GM21526 (cell line): ENCODE measurements at regions not wholly inside any gene's neighbourhood (a gene's known extent, or its start where the extent isn't known, plus 50 kb on each side); places are given as distances from the start of the nearest gene placed in this dataset.
"Not testable (repeated sequence)": the region's sequence is repeated elsewhere in the genome, so short reads cannot be mapped to it uniquely, and the experiment has no call there.

ENCODE experiments used
- ATAC-seq: cut with Tn5 transposase; IDR thresholded peaks from one replicate; pipeline ENCODE4 v1.9.1; 2021; ENCODE audit warnings: moderate library complexity; ENCODE audit not compliant: unreplicated experiment, low FRiP score

- no peak for ATAC-seq
Measured at GRCh38 chr5:120297616-120298015, 166.5 kb upstream of the PRR16 start.

GRCh38 chr5:120298981-120299380 is 165.1 kb upstream of the PRR16 start:
- no peak for ATAC-seq

- no peak for ATAC-seq
Measured at GRCh38 chr5:120304663-120305062, 159.4 kb upstream of the PRR16 start.

- ATAC-seq, result no peak
Measured at GRCh38 chr5:120306303-120306702, 157.8 kb upstream of the PRR16 start.

GRCh38 chr5:120314191-120314590 is 149.9 kb upstream of the PRR16 start:
- ATAC-seq, result no peak

- no peak for ATAC-seq
Measured at GRCh38 chr5:120320626-120321025, 143.5 kb upstream of the PRR16 start.

GRCh38 chr5:120326651-120327050 is 137.4 kb upstream of the PRR16 start:
- no peak for ATAC-seq

GRCh38 chr5:120327180-120327579 is 136.9 kb upstream of the PRR16 start:
- ATAC-seq, result no peak

GRCh38 chr5:120329095-120329494 is 135.0 kb upstream of the PRR16 start:
- no peak for ATAC-seq

GRCh38 chr5:120330558-120330957 is 133.5 kb upstream of the PRR16 start:
- no peak for ATAC-seq

- ATAC-seq, result no peak
Measured at GRCh38 chr5:120344181-120344580, 119.9 kb upstream of the PRR16 start.

- no peak for ATAC-seq
Measured at GRCh38 chr5:120345947-120346346, 118.2 kb upstream of the PRR16 start.

GRCh38 chr5:120351071-120351470 is 113.0 kb upstream of the PRR16 start:
- ATAC-seq, result not testable (repeated sequence)

- no peak for ATAC-seq
Measured at GRCh38 chr5:120354126-120354525, 110.0 kb upstream of the PRR16 start.

GRCh38 chr5:120358949-120359348 is 105.2 kb upstream of the PRR16 start:
- ATAC-seq, result no peak

GRCh38 chr5:120361941-120362340 is 102.2 kb upstream of the PRR16 start:
- no peak for ATAC-seq

- no peak for ATAC-seq
Measured at GRCh38 chr5:120362426-120362825, 101.7 kb upstream of the PRR16 start.

GRCh38 chr5:120365656-120366446 is 98.2 kb upstream of the PRR16 start:
- no peak for ATAC-seq

- ATAC-seq, result no peak
Measured at GRCh38 chr5:120367896-120368634, 96.0 kb upstream of the PRR16 start.

- no peak for ATAC-seq
Measured at GRCh38 chr5:120368923-120369715, 95.0 kb upstream of the PRR16 start.

- ATAC-seq, result no peak
Measured at GRCh38 chr5:120372899-120373298, 91.2 kb upstream of the PRR16 start.
